OCI-LY3 (cell line): ENCODE measurements at regions not wholly inside any gene's neighbourhood (a gene's known extent, or its start where the extent isn't known, plus 50 kb on each side); places are given as distances from the start of the nearest gene placed in this dataset.

Source experiments
- H2AFZ ChIP-seq: fragments of 200-600, 300-600 bp; shearing (Covaris generic); 2 replicates; pipeline ENCODE4 v1.6.0; 2014; ENCODE audit warnings: antibody characterized with exemption, low read depth, low read length
- H3K27ac ChIP-seq: fragments of 200-600, 300-600 bp; sonication (generic); 2 replicates; pipeline ENCODE4 v1.5.1; 2014; ENCODE audit warnings: mild to moderate bottlenecking, low read length, moderate library complexity, mixed read lengths
- H3K27me3 ChIP-seq: fragments of 200-600, 300-600 bp; sonication (generic); 2 replicates; pipeline ENCODE4 v1.6.1; 2014; ENCODE audit warnings: low read depth, low read length, mixed read lengths
- H3K36me3 ChIP-seq: fragments of 200-600, 300-600 bp; sonication (generic); replicated peaks from 2 replicates; pipeline ENCODE3; 2014; ENCODE audit warnings: low read depth, low read length, mixed read lengths
- H3K4me1 ChIP-seq: fragments of 300-600, 200-600 bp; sonication (generic); 2 replicates; pipeline ENCODE4 v1.6.1; 2014; ENCODE audit warnings: low read length, mixed read lengths
- H3K4me2 ChIP-seq: fragments of 200-600, 300-600 bp; sonication (generic); 2 replicates; pipeline ENCODE4 v1.6.1; 2014; ENCODE audit warnings: low read length, mixed read lengths
- H3K4me3 ChIP-seq: fragments of 300-600, 200-600 bp; sonication (generic); 2 replicates; pipeline ENCODE4 v1.5.1; 2014; ENCODE audit warnings: antibody characterized with exemption, mild to moderate bottlenecking, low read length, moderate library complexity
- H3K79me2 ChIP-seq: fragments of 300-600, 200-600 bp; shearing (Covaris generic); 2 replicates; pipeline ENCODE4 v1.6.1; 2014; ENCODE audit warnings: mild to moderate bottlenecking, low read length, mixed read lengths
- H3K9ac ChIP-seq: fragments of 300-600, 200-600 bp; shearing (Covaris generic); 2 replicates; pipeline ENCODE4 v1.6.0; 2014; ENCODE audit warnings: mild to moderate bottlenecking, low read length, moderate library complexity
- H3K9me3 ChIP-seq: fragments of 200-600, 300-600 bp; shearing (Covaris generic); 2 replicates; pipeline ENCODE4 v1.6.1; 2014; ENCODE audit warnings: low read length, mixed read lengths; ENCODE audit not compliant: insufficient read depth
- H4K20me1 ChIP-seq: fragments of 200-600, 300-600 bp; sonication (generic); 2 replicates; pipeline ENCODE4 v1.6.1; 2016; ENCODE audit warnings: low read length, mixed read lengths; ENCODE audit not compliant: insufficient read depth
- EZH2phosphoT487 ChIP-seq: fragments of 200-600 bp; shearing (Covaris generic); IDR thresholded peaks from 2 replicates; pipeline ENCODE4 v1.6.1; 2018; ENCODE audit warnings: antibody characterized with exemption, mixed run types, low read depth
- TF ChIP-seq, protein P1 (sequence below): fragments of 200-600, 300-600 bp; sonication (generic); IDR thresholded peaks from 2 replicates; pipeline ENCODE4 v1.5.1; 2014; ENCODE audit warnings: antibody characterized with exemption, low read length, low read depth

DNA sequence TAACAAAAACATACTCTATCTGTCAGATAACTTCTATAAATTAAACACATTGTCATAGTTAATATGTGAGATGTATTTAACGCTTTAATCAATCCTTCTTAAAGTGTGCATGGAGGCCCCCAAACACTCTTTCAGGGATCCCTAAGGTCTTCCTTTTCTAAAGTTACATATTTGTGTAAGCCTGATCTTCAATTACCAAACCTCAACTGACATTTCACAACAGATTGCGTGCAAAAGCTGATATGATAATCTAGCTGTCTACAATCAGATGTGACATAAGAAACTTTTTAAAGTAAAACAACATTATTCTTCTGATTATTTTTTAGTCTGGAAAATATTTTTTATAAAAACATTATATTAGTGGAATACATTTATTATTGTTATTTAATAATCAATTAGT lies 1850.4 kb downstream of the OLFM4 start:
- no peaks in the 10 kb centered on the region for H3K4me1 ChIP-seq
- H3K9me3 ChIP-seq: no peaks in the 10 kb centered on the region
- H3K36me3 ChIP-seq: no peaks in the 10 kb centered on the region
- TF ChIP-seq, protein P1, sequence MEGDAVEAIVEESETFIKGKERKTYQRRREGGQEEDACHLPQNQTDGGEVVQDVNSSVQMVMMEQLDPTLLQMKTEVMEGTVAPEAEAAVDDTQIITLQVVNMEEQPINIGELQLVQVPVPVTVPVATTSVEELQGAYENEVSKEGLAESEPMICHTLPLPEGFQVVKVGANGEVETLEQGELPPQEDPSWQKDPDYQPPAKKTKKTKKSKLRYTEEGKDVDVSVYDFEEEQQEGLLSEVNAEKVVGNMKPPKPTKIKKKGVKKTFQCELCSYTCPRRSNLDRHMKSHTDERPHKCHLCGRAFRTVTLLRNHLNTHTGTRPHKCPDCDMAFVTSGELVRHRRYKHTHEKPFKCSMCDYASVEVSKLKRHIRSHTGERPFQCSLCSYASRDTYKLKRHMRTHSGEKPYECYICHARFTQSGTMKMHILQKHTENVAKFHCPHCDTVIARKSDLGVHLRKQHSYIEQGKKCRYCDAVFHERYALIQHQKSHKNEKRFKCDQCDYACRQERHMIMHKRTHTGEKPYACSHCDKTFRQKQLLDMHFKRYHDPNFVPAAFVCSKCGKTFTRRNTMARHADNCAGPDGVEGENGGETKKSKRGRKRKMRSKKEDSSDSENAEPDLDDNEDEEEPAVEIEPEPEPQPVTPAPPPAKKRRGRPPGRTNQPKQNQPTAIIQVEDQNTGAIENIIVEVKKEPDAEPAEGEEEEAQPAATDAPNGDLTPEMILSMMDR: no peak
- TF ChIP-seq EZH2phosphoT487: no peak
- no peaks in the 10 kb centered on the region for H4K20me1 ChIP-seq
- H3K4me3 ChIP-seq: no peak overlapping the region
- H3K79me2 ChIP-seq: no peaks in the 10 kb centered on the region
- H3K4me2 ChIP-seq: no peak overlapping the region
- no peak overlapping the region for H3K27ac ChIP-seq
- no peak overlapping the region for H2AFZ ChIP-seq
- no peaks in the 10 kb centered on the region for H3K27me3 ChIP-seq
- H3K9ac ChIP-seq: no peak overlapping the region

DNA sequence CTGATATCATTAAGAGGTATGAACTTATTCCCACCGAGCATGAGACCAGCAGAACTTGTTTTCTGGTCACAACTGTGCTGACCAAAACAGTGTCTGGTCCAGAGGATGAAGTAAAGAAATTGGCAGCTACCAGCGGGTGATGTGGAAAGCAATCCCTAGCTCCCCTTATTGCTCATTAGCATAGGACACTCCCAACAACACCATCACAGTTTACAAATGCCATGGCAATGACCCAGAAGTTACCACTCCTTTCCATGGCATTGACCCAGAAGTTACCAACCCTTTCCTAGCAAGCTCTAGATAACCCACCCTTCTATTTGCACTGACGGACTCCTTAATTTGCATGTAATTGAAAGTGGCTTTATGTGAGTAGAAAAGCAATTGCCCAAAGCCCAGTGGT lies 1856.1 kb downstream of the OLFM4 start:
- Histone ChIP-seq H2AFZ (no peak overlapping the region), H3K4me2 (no peak overlapping the region), H3K79me2 (no peaks in the 10 kb centered on the region), H3K27me3 (no peaks in the 10 kb centered on the region), H3K4me3 (no peak overlapping the region), H3K27ac (no peak overlapping the region), H4K20me1 (no peaks in the 10 kb centered on the region), H3K36me3 (no peaks in the 10 kb centered on the region), H3K4me1 (no peaks in the 10 kb centered on the region), H3K9me3 (no peaks in the 10 kb centered on the region), H3K9ac (no peak overlapping the region)
- TF ChIP-seq, protein P1: no peak
- no peak for TF ChIP-seq EZH2phosphoT487

DNA sequence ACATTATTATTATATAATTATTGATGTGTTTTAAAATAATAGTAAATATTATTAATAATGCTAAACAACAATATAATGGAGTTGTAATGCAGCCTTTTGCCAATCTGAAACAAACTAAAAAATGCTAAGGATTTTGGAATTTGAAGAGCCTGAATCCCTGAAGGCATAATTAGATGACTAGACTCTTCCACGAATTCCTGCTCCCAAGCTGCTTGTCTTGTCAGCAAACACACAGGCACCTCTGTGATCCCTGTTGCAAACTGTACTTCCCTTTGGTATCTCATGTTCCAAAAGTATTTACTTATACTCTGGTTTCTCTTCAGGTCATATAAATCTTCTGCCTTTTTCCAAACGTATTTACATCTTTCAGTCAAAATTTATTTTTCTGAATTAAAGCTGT lies 1862.4 kb downstream of the OLFM4 start:
- no peak overlapping the region for H3K4me2 ChIP-seq
- H3K4me1 ChIP-seq: no peaks in the 10 kb centered on the region
- TF ChIP-seq, protein P1: no peak
- TF ChIP-seq EZH2phosphoT487: no peak
- H3K9ac ChIP-seq: no peak overlapping the region
- no peak overlapping the region for H3K4me3 ChIP-seq
- H3K79me2 ChIP-seq: no peaks in the 10 kb centered on the region
- H3K27ac ChIP-seq: no peak overlapping the region
- no peaks in the 10 kb centered on the region for H3K36me3 ChIP-seq
- no peaks in the 10 kb centered on the region for H4K20me1 ChIP-seq
- no peaks in the 10 kb centered on the region for H3K9me3 ChIP-seq
- H3K27me3 ChIP-seq: no peaks in the 10 kb centered on the region
- no peak overlapping the region for H2AFZ ChIP-seq

DNA sequence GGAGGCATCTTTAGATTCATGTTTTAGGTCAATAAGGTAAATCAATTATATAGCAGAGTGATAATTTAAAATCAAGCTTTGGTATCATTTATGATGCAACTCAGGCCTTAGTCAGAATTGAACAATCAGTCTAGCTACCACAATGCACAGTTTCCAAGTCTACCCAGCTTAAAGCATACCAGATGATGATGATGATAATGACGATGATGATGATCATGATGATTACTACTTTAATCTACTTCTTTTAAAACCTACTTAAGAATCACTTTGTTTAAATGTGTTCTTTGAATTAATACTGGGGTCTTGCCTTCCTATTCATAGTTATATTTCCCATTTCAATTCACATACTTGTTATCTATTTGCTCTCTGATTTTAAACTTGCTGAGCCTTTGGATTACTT lies 1872.7 kb downstream of the OLFM4 start:
- no peak overlapping the region for H2AFZ ChIP-seq
- H3K9ac ChIP-seq: no peak overlapping the region
- no peaks in the 10 kb centered on the region for H3K4me1 ChIP-seq
- no peak overlapping the region for H3K4me2 ChIP-seq
- H4K20me1 ChIP-seq: no peaks in the 10 kb centered on the region
- H3K27me3 ChIP-seq: no peaks in the 10 kb centered on the region
- H3K4me3 ChIP-seq: no peak overlapping the region
- no peak overlapping the region for H3K27ac ChIP-seq
- H3K79me2 ChIP-seq: no peaks in the 10 kb centered on the region
- H3K9me3 ChIP-seq: no peaks in the 10 kb centered on the region
- no peaks in the 10 kb centered on the region for H3K36me3 ChIP-seq
- TF ChIP-seq, protein P1: no peak
- no peak for TF ChIP-seq EZH2phosphoT487
